Activated effector memory CD4-positive, alpha-beta T cell treated with anti-CD3 and anti-CD28 coated beads, Interleukin-2, amount 50 U/mL, for 16 hours (primary cell): ENCODE measurements at regions not wholly inside any gene's neighbourhood (a gene's known extent, or its start where the extent isn't known, plus 50 kb on each side); places are given as distances from the start of the nearest gene placed in this dataset.

Source experiments
- DNase-seq: peaks from one replicate; pipeline ENCODE4 v3.0.0-alpha.2; 2020

DNA sequence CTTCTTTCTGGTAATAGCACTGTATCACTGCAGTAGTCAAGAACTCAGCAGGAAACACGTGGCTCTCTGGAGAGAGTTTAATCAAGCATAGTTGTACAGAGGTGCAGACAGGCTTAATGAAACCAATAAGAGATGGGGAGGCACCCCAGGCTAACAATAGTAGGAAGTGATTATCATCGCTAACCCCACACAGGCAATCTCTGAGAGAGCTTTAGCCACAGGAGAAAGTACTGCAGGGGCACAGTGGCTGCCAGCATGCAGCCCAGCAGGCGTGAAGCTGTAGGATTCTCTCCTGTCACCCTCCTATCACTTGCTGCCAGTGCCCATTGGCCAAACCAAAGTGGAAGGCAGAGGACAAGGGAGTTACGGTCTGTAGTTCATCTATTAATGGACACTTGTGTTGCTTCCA lies 450.0 kb upstream of the RASGEF1B start:
- DNase-seq = no peak

DNA sequence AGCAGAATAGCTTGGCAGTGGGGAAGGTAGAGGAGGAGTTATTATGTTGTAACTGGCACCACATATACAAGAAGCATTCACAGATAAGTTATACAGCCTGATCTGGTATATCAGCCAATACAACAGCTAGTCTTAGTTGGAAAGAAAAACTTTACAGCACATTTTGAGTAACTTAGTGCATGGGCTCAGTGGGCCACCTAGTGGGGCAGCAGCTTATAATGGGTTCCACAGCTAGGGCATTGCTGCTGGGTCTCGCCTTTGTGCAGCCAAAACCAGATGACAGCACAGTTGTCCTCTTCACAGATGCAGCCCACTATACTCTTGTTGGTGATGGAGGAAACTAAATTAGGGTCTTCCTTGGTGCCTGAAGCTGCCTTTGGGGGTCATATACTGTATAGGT lies 448.1 kb upstream of the RASGEF1B start:
- no peak for DNase-seq

DNA sequence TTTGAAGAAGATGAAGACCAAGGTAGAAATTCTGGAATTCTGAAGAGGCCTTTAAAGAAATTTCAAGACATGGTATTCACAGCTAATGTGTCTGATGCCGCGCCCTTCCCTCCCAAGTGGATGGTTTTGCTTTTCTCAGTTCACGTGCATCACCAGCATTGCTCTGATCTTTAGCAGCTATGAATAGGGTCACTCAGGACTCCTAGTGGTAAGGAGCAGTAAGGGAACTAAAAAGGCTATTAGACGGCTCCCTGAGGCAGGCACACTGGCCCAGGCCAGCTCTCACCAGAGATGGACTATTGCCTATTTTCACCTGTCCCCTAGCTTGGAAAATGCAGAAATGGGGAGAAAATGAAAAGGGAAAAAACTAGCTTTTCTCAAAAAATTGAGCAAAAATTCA lies 447.5 kb upstream of the RASGEF1B start:
- DNase-seq = no peak

DNA sequence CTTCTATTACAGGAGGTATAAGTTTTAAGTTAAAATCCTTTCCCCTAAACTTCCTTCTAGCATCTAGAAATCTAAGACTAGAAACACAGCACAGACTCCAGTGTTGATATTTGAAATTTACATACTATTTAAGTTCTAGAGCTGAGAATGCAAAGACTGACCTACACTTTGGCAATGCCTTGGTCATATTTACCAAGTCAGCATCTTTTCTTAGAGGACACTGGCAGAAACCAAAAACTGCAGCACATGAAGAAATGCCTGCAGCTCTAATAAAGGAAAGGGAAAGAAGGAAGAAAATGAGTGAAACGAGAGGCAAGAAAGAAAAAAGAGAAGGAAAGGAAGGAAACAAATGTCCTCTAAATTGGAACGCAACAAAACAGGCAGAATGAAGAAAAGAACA lies 443.7 kb upstream of the RASGEF1B start:
- DNase-seq = no peak

DNA sequence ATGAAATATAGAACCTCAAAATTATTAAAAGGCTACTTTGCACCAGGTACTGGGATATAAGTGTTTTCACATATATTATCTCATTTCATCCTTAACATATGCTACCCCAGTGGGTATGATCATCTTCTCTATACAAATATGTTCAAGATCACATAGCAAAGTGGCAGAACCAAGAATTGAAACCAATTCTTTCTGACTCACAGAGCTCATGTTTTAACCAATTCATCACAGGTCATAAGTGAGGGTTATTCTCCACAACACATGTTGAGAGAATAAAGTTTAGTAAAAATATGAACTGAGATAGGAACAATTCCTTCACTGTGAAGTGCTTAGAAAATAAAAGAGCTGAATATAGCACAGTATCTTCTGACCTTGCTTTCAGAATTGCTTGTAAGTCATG lies 442.9 kb upstream of the RASGEF1B start:
- DNase-seq = no peak

DNA sequence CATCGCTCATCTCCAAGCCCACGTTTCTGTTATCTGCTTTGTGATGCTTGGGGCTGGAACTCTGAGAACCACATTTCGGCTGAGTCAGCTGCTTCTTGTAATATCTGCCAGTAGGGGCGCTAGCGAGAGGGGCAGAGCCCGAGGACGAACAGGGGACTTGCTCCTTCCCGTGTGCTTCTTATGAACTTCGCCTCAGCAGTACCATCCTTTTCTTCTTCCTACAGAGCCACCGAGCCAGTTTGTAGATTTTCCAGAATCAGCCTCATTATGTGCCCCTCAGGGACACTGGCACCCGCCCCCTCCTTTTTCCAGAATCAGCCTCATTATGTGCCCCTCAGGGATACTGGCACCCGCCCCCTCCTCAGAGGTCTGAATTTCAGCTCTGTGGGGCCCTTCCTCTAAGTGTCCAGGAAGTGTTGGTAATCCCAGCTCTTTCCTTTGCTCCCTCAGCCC lies 441.7 kb upstream of the RASGEF1B start:
- DNase-seq = peak; percentile 74

DNA sequence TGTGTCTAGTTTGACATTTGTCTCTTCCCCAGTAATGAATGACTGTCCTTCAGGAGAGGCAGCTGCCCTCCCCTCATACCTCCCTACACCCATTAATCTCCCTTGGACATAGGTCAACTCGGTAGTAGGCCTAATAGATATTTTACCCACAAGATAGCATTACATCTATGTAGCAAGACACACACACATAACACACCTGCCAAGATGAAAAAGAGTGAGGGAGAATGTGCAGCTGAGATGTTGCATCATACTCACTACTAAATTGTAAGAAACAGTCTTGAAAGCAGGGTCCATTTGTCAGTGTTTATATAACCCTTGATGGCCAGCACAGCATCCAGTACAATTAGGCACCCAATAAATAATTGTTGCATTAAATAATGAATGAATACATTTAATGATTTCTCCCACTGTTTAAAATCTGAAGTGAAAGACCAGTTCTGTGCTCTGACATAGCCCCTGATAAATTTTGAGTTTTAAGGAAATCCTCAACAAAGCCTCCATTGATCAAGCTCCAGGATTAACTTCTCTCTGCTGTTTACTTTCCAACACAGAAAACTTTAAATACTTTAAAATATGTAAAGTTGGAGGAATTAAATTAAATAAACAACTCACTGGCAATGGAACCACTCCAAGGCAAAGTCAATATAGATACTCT lies 440.8 kb upstream of the RASGEF1B start:
- DNase-seq = no peak

DNA sequence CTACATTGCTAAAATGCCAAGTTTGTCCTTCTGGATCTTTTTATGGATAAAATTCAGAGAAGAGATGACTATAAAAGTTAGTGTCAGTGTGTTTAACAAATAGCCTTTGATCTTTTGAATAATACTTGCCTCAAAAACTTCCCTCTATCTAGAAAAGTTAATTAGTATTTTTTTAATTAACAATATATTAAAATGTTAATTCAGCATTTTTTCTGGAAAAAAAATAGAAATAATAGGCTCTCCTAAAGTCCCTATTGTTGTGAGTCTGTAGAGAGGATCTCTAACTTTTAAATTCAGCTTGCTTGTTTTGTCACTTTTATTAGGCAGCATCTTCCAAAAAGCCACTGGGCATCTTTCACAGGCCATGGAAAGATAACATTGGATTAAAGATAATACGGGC lies 435.2 kb upstream of the RASGEF1B start:
- DNase-seq = no peak

DNA sequence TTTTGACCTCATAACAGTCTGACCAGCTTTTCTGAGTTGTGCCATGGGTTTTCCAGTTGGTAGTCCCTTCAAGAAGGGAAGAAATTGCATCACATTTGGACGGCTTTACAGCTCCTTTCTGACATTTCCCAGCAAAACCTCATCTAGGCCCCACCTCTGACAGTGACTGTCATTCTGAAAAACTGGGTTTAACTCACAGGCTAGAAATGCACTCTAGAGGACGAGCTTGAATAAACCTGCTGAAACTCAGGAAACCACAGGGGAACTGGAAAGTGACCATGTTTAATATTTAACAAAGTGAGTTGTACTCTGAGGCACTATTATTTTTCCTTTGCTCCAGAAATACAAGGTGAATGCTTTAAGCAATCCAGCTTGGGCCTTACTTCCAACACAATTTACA lies 434.3 kb upstream of the RASGEF1B start:
- no peak for DNase-seq

DNA sequence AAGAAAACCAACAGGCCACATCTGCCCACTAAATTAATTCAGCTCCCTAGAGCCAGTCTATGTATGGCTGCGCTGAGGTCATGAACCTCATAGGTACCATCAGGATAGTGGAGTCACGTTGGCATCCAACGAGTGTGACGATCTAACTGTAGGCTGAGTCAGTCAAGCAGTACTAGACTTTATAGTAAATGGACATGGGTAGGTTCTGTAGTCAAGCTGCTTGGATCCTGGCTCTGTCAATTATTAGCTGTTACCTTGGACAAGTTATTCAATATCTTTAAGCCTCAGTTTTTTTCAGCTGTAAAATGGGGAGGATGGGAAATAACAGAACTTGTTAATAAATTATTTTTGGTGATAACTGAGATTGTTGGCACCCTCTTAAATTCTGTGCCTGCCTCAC lies 432.4 kb upstream of the RASGEF1B start:
- no peak for DNase-seq

DNA sequence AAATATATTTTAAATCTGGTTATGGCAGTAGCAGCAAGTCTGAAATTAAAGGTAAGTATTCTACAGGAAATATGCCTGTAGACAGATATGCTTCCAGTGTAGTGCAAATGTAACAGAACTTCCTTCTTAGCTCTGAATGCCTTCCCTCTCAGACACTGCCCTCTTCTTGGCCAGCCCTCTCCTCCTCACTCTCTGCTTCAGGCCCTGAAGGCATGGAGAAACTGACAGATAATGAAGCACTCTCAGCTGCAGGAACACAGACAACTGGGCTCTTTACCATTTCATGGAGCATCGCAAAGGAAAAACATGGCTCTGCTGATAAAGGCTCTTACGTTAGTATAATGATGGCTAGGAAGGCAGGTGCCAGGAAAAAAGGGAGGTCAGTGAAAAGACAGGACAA lies 431.5 kb upstream of the RASGEF1B start:
- DNase-seq = no peak

DNA sequence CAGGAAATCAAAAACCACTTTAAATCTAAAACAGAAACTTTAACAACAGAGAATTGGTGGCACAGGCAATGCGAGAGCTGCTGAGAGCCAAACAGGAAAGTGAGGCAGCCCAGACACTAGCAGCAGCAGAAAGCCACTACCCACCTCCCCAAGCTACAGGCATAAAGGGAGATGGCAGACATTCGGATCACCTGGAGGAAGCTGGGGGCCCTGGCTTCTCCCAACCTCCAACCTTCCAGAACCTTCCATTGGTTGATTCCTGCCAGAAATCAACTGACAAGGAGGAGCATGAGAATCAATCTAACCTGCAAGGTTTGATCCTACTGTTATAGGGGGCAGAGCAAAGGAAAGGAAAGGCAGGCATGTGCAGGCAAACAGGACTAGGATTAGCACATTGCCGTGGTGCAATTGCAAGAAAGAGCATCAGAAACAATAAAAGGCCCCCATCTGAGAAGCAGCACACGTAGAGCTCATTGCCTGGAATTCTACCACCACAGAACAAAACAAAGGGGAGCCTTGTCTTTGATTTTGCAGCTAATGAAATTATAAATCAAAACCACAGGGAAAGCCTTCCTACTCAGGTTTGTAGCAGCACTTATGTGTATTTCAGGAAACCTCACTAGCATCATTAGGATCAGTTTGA lies 427.3 kb upstream of the RASGEF1B start:
- DNase-seq = no peak

DNA sequence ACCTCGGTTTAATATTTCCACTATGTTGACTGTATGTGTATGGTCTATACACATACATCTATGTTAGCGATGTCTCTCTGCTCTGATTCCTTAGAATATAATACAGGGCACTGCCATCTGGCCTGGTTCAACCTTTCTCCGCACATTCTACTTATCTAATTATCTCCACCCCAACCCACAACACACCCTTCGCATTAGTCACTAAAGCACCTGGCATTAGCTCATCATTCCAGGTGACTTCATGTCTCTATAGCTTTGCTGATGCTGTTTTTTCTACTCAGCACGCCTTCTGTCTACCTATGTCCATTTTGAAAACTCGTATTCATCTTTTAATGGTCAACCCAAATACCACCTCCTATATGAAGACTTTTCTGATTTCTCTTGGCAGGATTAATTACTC lies 425.2 kb upstream of the RASGEF1B start:
- DNase-seq = no peak

DNA sequence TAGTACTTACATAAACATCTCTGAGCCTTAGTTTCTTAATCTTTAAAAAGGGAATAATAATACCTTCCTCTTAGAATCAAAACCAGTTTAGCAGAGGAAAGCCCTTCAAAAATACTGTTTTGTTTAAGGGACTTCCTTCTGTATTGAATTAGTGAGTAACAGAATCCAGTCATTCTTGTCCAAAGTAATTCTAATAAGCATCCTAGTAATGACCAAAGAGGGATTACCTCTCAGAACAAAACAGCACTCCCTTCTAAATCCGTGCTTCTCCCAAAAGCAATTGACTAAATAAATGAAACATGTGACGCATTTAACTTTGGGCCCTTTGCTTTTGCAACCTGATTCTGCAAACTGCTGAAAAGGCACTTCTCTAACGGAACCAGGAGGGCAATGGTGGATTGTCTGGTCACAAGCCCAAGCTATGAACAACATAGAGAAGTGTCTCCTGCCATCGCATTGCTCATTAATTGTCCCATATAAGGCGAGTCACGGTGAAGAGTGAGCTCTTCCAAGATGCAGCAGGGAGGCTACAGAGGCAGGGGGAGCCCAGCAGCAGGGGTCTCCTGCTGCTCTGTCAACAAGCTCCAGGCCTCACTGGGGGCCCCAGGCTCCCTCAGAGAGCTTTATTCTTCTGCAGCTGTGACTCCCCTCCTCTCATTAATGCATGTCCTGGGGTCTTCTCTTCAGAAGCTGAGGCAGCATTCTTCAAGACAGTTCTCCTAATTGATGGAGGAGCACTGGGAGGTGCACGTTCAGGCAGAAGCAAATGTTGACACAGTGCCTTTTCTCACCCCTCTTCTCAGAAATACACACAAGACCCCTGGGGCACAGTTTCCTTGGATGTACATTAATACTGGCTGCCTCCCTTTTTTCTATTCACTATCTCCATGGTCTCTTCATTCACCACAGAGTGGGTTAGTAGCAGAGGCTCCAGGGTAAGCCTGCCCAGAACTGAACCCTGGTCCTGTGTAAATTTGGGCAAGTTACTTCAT lies 419.6 kb upstream of the RASGEF1B start:
- DNase-seq = no peak

DNA sequence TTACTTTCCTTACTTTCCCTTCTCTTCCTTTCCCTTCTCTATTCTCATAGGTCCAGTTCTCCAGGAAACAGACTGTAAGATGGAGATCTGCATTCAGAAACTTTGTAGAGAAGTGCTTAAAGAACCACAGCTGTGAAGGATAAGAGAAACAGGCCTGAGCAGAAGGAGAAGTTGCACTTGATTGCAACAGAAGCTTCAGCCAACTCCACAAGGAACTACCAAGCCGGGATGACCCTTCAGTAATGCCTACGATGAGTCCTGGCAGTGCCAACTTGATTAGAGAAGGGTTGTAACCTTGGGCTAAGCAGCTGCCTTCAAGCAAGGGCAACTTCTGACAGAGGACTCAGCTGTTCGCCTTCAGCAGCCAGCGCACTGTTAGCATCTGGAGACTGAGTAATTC lies 413.3 kb upstream of the RASGEF1B start:
- DNase-seq = no peak

DNA sequence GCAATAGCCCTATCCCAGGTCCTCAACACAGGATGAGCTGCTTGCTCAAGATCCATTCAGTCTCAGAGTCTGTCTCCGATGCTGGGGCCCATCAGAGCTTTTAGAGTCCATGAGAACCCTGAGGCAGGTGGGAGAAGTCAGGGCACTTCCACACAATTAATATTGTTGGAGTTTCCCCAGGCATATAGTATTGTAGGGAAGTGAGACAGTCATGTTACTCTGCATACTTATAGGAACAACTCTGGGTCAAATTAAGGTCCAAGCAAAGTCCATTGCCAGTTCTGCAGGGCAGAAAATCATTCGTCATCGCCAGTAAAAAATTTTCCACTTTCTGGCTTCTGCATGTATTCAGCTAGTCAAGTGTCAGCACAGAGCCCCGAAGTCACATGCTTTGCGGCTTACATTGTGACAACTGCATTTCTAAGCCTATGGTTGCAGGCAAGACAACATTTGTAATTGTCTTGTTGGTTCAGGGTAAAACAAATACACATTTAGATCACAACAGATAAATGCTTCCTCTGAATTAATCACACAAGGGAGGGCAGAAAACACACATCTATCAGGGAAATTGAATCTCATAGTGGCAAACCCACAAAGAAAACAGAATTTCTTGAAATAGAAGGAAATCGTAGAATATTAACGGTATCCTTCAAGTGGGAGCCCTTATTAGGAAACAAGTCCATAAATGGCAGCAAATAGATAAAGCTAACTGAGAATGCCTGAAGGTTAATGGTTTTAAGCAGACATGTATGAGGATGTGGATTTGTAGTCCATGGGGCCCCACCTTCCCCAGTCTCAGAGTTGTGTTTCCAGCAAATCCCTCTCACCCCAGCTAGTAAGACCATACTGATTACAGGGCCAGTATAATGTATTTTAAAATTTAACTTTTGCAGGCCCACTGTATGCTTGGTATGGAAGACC lies 412.1 kb upstream of the RASGEF1B start:
- DNase-seq = no peak

DNA sequence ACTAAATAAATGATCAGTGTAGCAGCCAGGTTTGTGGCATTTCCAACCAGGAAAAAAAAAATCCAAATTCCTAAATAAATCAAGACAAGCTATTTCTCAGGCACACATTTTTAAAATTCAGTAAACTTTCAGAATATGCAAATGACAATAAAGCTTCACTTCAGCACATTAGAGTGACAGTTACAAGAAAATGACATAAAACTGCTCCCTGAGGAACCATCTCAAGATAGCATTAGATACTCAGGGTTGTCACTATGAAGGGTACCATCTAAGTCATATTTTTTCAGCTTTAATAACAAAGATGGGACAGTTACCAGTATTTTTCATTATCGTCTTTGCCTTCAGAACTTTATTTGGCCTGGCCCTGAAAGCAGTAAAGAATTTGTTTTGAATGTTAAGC lies 411.3 kb upstream of the RASGEF1B start:
- DNase-seq = no peak

DNA sequence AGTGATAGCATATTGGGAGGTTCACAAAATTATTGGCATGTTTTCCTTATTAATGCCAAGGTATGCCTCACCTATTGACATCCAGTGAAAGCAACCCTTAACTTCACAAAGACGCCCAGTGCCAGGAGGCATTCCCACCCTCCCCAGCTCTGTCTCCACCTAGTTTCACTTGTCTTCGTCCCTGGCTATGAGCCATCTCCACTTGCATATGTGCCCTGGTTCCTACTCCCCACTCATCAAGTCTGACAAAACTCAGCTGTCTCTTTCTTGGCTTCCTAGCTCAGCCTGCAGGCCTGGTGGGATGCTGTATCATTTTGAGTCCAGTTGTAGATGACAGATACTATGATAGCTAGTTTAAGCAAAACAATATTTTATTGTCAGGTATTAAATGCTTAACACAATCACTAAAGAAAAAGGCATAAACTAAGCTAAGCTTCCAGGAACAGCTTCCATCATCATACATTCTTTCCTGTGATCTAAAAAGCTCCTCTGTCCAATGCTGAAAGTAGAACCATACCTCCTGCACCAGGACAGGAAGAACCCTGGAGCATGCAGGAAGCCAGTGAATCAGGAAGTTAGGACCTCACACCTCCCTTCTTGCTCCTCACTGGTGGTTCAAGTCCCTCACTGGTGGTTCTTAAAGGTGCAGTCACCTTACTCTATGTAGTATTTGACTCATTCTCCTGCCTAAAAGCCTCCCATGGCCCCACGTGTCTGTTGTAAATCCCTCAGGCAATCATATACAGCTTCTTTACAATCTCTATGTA lies 410.3 kb upstream of the RASGEF1B start:
- no peak for DNase-seq

DNA sequence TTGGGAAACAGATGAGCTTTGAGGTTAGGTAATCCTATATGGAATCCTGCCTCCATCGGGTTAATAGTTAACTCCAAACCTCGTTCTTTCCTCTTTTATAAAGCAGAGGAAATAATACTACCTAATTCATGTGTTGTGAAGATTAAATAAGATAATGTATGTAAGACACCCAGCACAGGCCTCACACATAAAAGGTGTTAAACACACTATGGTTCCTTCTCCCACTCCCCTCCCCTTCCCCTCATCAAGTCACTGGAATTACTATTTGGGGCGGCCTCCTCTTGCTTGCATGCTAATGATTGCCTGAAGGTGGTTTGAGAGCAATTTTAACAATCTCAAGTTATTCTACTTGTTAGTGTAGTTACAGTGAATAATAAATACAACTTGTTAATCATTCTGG lies 404.4 kb upstream of the RASGEF1B start:
- no peak for DNase-seq

DNA sequence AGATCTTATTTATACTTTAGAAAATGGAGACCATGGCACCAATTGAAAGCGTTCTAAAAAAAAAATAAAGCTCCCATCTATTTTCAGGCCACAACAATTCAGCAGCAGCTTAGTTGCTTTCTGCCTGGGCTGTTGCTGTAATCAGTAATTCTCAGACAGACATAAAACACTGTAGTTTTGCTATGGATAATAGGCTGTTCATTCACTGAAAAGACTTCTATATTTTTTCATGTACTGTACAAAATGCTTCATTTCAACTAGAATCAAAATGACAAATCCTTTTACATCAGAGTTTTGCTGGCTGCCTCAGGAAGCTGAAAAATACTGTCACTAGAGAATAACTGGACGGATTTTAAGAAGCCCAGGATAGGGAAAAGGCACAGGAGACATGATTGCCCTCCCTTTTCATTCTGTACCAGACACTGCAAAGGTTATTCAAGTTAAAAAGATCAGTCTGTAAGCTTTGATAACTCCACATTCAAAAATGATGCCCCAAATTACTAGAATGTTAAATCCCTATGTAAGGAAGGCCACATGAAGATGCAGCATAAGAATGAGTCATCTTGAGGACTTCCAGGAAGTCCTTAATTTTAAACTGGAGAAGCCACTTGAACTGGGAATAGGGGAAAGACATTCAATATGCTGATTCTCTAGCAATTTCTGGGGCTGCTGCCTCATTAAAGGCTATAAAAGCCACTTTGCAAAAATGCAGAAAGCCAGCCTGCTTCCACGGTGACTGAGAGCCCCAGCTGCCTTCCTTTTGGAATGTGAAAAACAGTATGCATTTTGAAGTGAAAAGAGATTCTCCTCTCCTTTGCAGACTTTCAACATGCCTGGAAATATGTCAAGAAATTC lies 403.2 kb upstream of the RASGEF1B start:
- DNase-seq = no peak

DNA sequence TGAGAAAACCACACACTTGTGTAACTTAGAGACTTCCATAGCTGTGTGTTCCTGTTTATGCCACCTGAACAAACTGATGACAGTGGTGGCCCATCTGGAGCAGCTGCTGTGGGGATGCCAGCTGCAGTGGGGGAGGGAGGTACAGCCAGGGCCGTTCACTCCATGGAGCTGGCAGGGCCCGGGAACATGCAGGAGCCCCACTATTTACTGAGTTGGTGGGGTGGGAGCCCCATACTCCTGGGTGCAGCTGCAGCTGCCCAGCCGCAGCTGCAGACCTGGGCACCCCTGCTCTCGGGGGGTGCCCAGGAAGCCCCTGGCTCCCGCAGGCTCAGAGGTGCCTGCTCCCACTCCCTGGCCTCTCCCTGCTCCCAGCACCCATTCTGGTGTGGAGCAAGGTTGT lies 398.6 kb upstream of the RASGEF1B start:
- no peak for DNase-seq
